IMR-90 (cell line): ENCODE measurements at regions not wholly inside any gene's neighbourhood (a gene's known extent, or its start where the extent isn't known, plus 50 kb on each side); places are given as distances from the start of the nearest gene placed in this dataset.

Experiments
- ATAC-seq: fragments of 200-7000 bp; cut with Tn5 transposase; 2 replicates; pipeline ENCODE4 v1.9.1; 2020; ENCODE audit warnings: low read depth, mild to moderate bottlenecking, moderate library complexity
- BruUV-seq: library from RNA; stranded (reverse); fragments of 400-500 nt; replicated peaks from 2 replicates; lab custom pipeline; 2021; lab: Mats Ljungman, UMichigan
- CTCF ChIA-PET: fragments of 300-600 bp; formaldehyde crosslinking; extraction: SDS; loops from one replicate; lab custom pipeline; 2021; ENCODE audit warnings: antibody characterized with exemption; lab: Yijun Ruan, JAX
- POLR2A ChIA-PET: fragments of 300-600 bp; sonication (Branson Sonifier 250); formaldehyde crosslinking; loops from one replicate; lab custom pipeline; 2022; ENCODE audit warnings: antibody characterized with exemption; ENCODE audit not compliant: unreplicated experiment; lab: Charles Lee
- DNase-seq: peaks from one replicate; pipeline ENCODE4 v3.0.0; 2013
- H2AFZ ChIP-seq: replicated peaks from 2 replicates; pipeline ENCODE3; 2013; ENCODE audit warnings: low read length, mild to moderate bottlenecking; ENCODE audit not compliant: poor library complexity
- H2AK5ac ChIP-seq: 2 replicates; pipeline ENCODE4 v1.6.1; 2013; ENCODE audit warnings: low read depth, low read length, inconsistent platforms
- H2AK9ac ChIP-seq: replicated peaks from 2 replicates; pipeline ENCODE3; 2013; ENCODE audit warnings: mild to moderate bottlenecking, low read depth, low read length, moderate library complexity; ENCODE audit not compliant: poor library complexity
- H2BK120ac ChIP-seq: 2 replicates; pipeline ENCODE4 v1.6.1; 2013; ENCODE audit warnings: low read depth, low read length, inconsistent platforms
- H2BK15ac ChIP-seq: 3 replicates; pipeline ENCODE4 v1.6.1; 2013; ENCODE audit warnings: low read depth, low read length, inconsistent platforms
- H2BK20ac ChIP-seq: 2 replicates; pipeline ENCODE4 v1.6.1; 2013; ENCODE audit warnings: low read depth, mild to moderate bottlenecking, inconsistent platforms, low read length, moderate library complexity
- H2BK5ac ChIP-seq: 2 replicates; pipeline ENCODE4 v1.6.1; 2013; ENCODE audit warnings: mild to moderate bottlenecking, low read depth, low read length, inconsistent platforms; ENCODE audit not compliant: poor library complexity, severe bottlenecking
- H3K14ac ChIP-seq: replicated peaks from 2 replicates; pipeline ENCODE4 v1.6.1; 2013; ENCODE audit warnings: low read depth, low read length, inconsistent platforms
- H3K18ac ChIP-seq: 2 replicates; pipeline ENCODE4 v1.6.1; 2013; ENCODE audit warnings: low read depth, low read length, control low read depth
- H3K23ac ChIP-seq: 2 replicates; pipeline ENCODE4 v1.6.1; 2013; ENCODE audit warnings: low read depth, low read length, inconsistent platforms
- H3K27ac ChIP-seq: 2 replicates; pipeline ENCODE4 v1.5.1; 2013; ENCODE audit warnings: mild to moderate bottlenecking, control low read depth, low read length; ENCODE audit not compliant: insufficient read depth
- H3K27me3 ChIP-seq: 2 replicates; pipeline ENCODE4 v1.6.1; 2013; ENCODE audit warnings: low read length; ENCODE audit not compliant: control insufficient read depth, insufficient read depth
- H3K36me3 ChIP-seq: 2 replicates; pipeline ENCODE4 v1.6.1; 2013; ENCODE audit warnings: low read length, mixed read lengths; ENCODE audit not compliant: control insufficient read depth, insufficient read depth
- H3K4ac ChIP-seq: 2 replicates; pipeline ENCODE4 v1.6.1; 2013; ENCODE audit warnings: low read depth, low read length, inconsistent platforms
- H3K4me1 ChIP-seq: 2 replicates; pipeline ENCODE4 v1.6.1; 2013; ENCODE audit warnings: low read length, mixed read lengths; ENCODE audit not compliant: control insufficient read depth, insufficient read depth
- H3K4me2 ChIP-seq: 2 replicates; pipeline ENCODE4 v1.6.1; 2013; ENCODE audit warnings: low read depth, mild to moderate bottlenecking, control low read depth, low read length, moderate library complexity
- H3K4me3 ChIP-seq: 2 replicates; pipeline ENCODE4 v1.5.1; 2013; ENCODE audit warnings: low read depth, mild to moderate bottlenecking, control low read depth, low read length, moderate library complexity; ENCODE audit not compliant: insufficient read depth
- H3K56ac ChIP-seq: 2 replicates; pipeline ENCODE4 v1.6.1; 2013; ENCODE audit warnings: low read length, inconsistent platforms; ENCODE audit not compliant: insufficient read depth; ENCODE audit errors: extremely low read depth
- H3K79me1 ChIP-seq, 2 experiments: 2 replicates each; pipeline ENCODE4 v1.6.1; 2013; ENCODE audit warnings: low read length in 2 of 2, inconsistent platforms in 1 of 2, low read depth in 1 of 2
- H3K9ac ChIP-seq: 2 replicates; pipeline ENCODE4 v1.6.1; 2013; ENCODE audit warnings: low read depth, low read length, control low read depth
- H3K9me1 ChIP-seq: 2 replicates; pipeline ENCODE4 v1.6.1; 2013; ENCODE audit warnings: low read length, inconsistent platforms; ENCODE audit not compliant: insufficient read depth
- H3K9me3 ChIP-seq: 2 replicates; pipeline ENCODE4 v1.6.1; 2013; ENCODE audit warnings: low read length; ENCODE audit not compliant: control insufficient read depth, insufficient read depth
- H4K20me1 ChIP-seq: 2 replicates; pipeline ENCODE4 v1.6.1; 2013; ENCODE audit warnings: low read length, inconsistent platforms; ENCODE audit not compliant: insufficient read depth
- H4K5ac ChIP-seq: 2 replicates; pipeline ENCODE4 v1.6.1; 2013; ENCODE audit warnings: mild to moderate bottlenecking, low read depth, low read length, control low read depth
- H4K8ac ChIP-seq, 2 experiments: 2 replicates each; pipeline ENCODE4 v1.6.1; 2013; ENCODE audit warnings: low read depth in 2 of 2, low read length in 2 of 2, control low read depth in 1 of 2, inconsistent platforms in 1 of 2
- H4K91ac ChIP-seq: 2 replicates; pipeline ENCODE4 v1.6.1; 2013; ENCODE audit warnings: low read depth, low read length, inconsistent platforms; ENCODE audit not compliant: insufficient read depth
- BHLHE40 ChIP-seq: fragments of 150-350 bp; IDR thresholded peaks from 2 replicates; pipeline ENCODE4 v1.6.1; 2016; ENCODE audit warnings: mild to moderate bottlenecking, low read depth, low read length
- CHD1 ChIP-seq: IDR thresholded peaks from 2 replicates; pipeline ENCODE4 v1.6.1; 2012; ENCODE audit warnings: low read depth, low read length, improper control_type of control experiment
- CTCF ChIP-seq: conservative IDR thresholded peaks from 2 replicates; pipeline ENCODE4 v1.5.1; 2012; ENCODE audit warnings: mild to moderate bottlenecking, low read depth, low read length, improper control_type of control experiment
- FOS ChIP-seq: fragments of 150-350 bp; IDR thresholded peaks from 2 replicates; pipeline ENCODE4 v1.6.1; 2016; ENCODE audit warnings: low read depth, low read length
- MAFK ChIP-seq: IDR thresholded peaks from 2 replicates; pipeline ENCODE4 v1.6.1; 2012; ENCODE audit warnings: low read depth, low read length, improper control_type of control experiment
- MAZ ChIP-seq: IDR thresholded peaks from 2 replicates; pipeline ENCODE4 v1.6.1; 2012; ENCODE audit warnings: low read depth, mild to moderate bottlenecking, low read length, improper control_type of control experiment, moderate library complexity, borderline replicate concordance
- MXI1 ChIP-seq: IDR thresholded peaks from 2 replicates; pipeline ENCODE4 v1.6.1; 2012; ENCODE audit warnings: low read depth, mild to moderate bottlenecking, low read length, moderate library complexity, borderline replicate concordance
- NFE2L2 ChIP-seq: fragments of 150-350 bp; IDR thresholded peaks from 2 replicates; pipeline ENCODE4 v1.6.1; 2016; ENCODE audit warnings: low read depth, mild to moderate bottlenecking, low read length
- POLR2A ChIP-seq: IDR thresholded peaks from 2 replicates; pipeline ENCODE4 v1.6.1; 2012; ENCODE audit warnings: mild to moderate bottlenecking, low read depth, low read length
- RAD21 ChIP-seq: IDR thresholded peaks from 2 replicates; pipeline ENCODE4 v1.6.1; 2012; ENCODE audit warnings: low read length, improper control_type of control experiment
- SMC3 ChIP-seq: fragments of 150-350 bp; IDR thresholded peaks from 2 replicates; pipeline ENCODE4 v1.6.1; 2016; ENCODE audit warnings: low read depth, mild to moderate bottlenecking, antibody characterized with exemption, low read length, moderate library complexity
- WGBS, 2 experiments: methylation state at CpG; one replicate each; pipeline versions ENCODE4 v1.1.5 to v1.1.7; 2013; ENCODE audit warnings: missing lambda C conversion rate in 2 of 2; ENCODE audit not compliant: insufficient read length in 1 of 2; ENCODE audit errors: extremely low coverage in 2 of 2; 5-methylcytosine and 5-hydroxymethylcytosine counted together
- dilution Hi-C: fragments of 300-500 bp; cut with HindIII; formaldehyde crosslinking; loops from one replicate; pipeline ENCODE4 v1.14.3; 2018; ENCODE audit warnings: low sequenced_read_pairs; ENCODE audit not compliant: unreplicated experiment
- in situ Hi-C: fragments of 300-500 bp; cut with MboI; formaldehyde crosslinking; loops from 3 replicates; pipeline ENCODE4 v1.14.3; 2019; ENCODE audit warnings: low sequenced_read_pairs, inconsistent platforms, mixed read lengths
- intact Hi-C: fragments of 100-400 bp; cut with micrococcal nuclease; formaldehyde crosslinking; loops from 2 replicates; pipeline ENCODE4 v1.10.0; 2022
- TF ChIP-seq, protein P1 (sequence below): fragments of 150-350 bp; IDR thresholded peaks from 2 replicates; pipeline ENCODE4 v1.6.1; 2017; ENCODE audit warnings: mild to moderate bottlenecking, antibody characterized with exemption, low read length, low read depth
- TF ChIP-seq, protein P2 (sequence below): fragments of 150-350 bp; IDR thresholded peaks from 2 replicates; pipeline ENCODE4 v1.6.1; 2016; ENCODE audit warnings: low read depth, mild to moderate bottlenecking, low read length, moderate library complexity, borderline replicate concordance

- no TSS peak for BruUV-seq
Observed at GRCh38 chr6:167475947-167476346, 151.1 kb downstream of the TTLL2 start.

More at GRCh38 chr6:167475947-167476346, 151.1 kb downstream of the TTLL2 start:
- in situ Hi-C loops (no loop called here), dilution Hi-C loops (no loop called here), intact Hi-C loops (no loop called here)
- Histone ChIP-seq H3K9me3 (peaks cover 43% of the 10 kb centered on the region), H4K8ac (no peak overlapping the region), H3K27ac (no peak overlapping the region), H4K5ac (no peak overlapping the region), H3K56ac (no peak overlapping the region), H3K9me1 (no peaks in the 10 kb centered on the region), H2BK15ac (no peak overlapping the region), H3K9ac (no peak overlapping the region), H2BK120ac (no peak overlapping the region), H2AFZ (no peak overlapping the region), H3K14ac (no peak overlapping the region), H3K79me1 (no peaks in the 10 kb centered on the region), H3K18ac (no peak overlapping the region), H3K36me3 (no peaks in the 10 kb centered on the region), H4K91ac (no peak overlapping the region), H3K4ac (no peak overlapping the region), H3K4me3 (no peak overlapping the region), H2BK5ac (no peak overlapping the region), H3K4me2 (no peak overlapping the region), H3K27me3 (no peaks in the 10 kb centered on the region), H4K20me1 (no peaks in the 10 kb centered on the region), H2AK9ac (peak overlapping the region; percentile 65), H3K23ac (no peak overlapping the region), H3K4me1 (no peaks in the 10 kb centered on the region), H2AK5ac (no peak overlapping the region), H2BK20ac (no peak overlapping the region)
- POLR2A ChIA-PET = no interaction called here
- CTCF ChIA-PET = no interaction called here
- DNase-seq (no peak), ATAC-seq (no peak)
- whole genome bisulfite sequencing, 2 experiments = 31% methylated on average over 3 of the region's 9 CpGs; no CpG with 5 or more reads in 1 of the 2 experiments
- TF ChIP-seq CHD1 (no peak), CTCF (no peak), MAFK (no peak), FOS (no peak), RAD21 (no peak), MAZ (no peak), POLR2A (no peak), BHLHE40 (no peak), NFE2L2 (no peak), MXI1 (no peak), SMC3 (no peak)
- TF ChIP-seq, protein P1, sequence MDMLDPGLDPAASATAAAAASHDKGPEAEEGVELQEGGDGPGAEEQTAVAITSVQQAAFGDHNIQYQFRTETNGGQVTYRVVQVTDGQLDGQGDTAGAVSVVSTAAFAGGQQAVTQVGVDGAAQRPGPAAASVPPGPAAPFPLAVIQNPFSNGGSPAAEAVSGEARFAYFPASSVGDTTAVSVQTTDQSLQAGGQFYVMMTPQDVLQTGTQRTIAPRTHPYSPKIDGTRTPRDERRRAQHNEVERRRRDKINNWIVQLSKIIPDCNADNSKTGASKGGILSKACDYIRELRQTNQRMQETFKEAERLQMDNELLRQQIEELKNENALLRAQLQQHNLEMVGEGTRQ = no peak
- TF ChIP-seq, protein P2, sequence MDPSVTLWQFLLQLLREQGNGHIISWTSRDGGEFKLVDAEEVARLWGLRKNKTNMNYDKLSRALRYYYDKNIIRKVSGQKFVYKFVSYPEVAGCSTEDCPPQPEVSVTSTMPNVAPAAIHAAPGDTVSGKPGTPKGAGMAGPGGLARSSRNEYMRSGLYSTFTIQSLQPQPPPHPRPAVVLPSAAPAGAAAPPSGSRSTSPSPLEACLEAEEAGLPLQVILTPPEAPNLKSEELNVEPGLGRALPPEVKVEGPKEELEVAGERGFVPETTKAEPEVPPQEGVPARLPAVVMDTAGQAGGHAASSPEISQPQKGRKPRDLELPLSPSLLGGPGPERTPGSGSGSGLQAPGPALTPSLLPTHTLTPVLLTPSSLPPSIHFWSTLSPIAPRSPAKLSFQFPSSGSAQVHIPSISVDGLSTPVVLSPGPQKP = no peak
